OCI-LY7 (cell line): ENCODE measurements at regions not wholly inside any gene's neighbourhood (a gene's known extent, or its start where the extent isn't known, plus 50 kb on each side); places are given as distances from the start of the nearest gene placed in this dataset.

Experiments
- BruUV-seq: library from RNA; stranded (reverse); fragments of 400-500 nt; replicated peaks from 2 replicates; lab custom pipeline; 2021; lab: Mats Ljungman, UMichigan
- CTCF ChIA-PET: fragments of 300-600 bp; sonication (Branson Sonifier 250); formaldehyde crosslinking; loops from one replicate; lab custom pipeline; 2022; ENCODE audit warnings: antibody characterized with exemption; ENCODE audit not compliant: unreplicated experiment; lab: Charles Lee
- POLR2A ChIA-PET: fragments of 300-600 bp; sonication (Branson Sonifier 250); formaldehyde crosslinking; loops from one replicate; lab custom pipeline; 2022; ENCODE audit warnings: antibody characterized with exemption; lab: Charles Lee
- DNase-seq: peaks from one replicate; pipeline ENCODE4 v3.0.0-alpha.2; 2015; ENCODE audit warnings: low spot score
- H2AFZ ChIP-seq: fragments of 200-600 bp; sonication (generic), shearing (Covaris generic); 2 replicates; pipeline ENCODE4 v1.6.1; 2014; ENCODE audit warnings: mild to moderate bottlenecking, antibody characterized with exemption, low read length, moderate library complexity
- H3K27ac ChIP-seq: fragments of 200-600 bp; sonication (generic); 2 replicates; pipeline ENCODE4 v1.5.1; 2014; ENCODE audit warnings: mixed run types, low read depth, mild to moderate bottlenecking, moderate library complexity, low read length, inconsistent platforms; ENCODE audit not compliant: poor library complexity, severe bottlenecking
- H3K36me3 ChIP-seq: fragments of 200-600 bp; sonication (generic); 2 replicates; pipeline ENCODE4 v1.6.1; 2014; ENCODE audit warnings: mild to moderate bottlenecking, antibody characterized with exemption, low read length, moderate library complexity, mixed read lengths; ENCODE audit not compliant: insufficient read depth
- H3K4me1 ChIP-seq: fragments of 200-600 bp; sonication (generic); 2 replicates; pipeline ENCODE4 v1.5.1; 2014; ENCODE audit warnings: mild to moderate bottlenecking, low read length; ENCODE audit not compliant: insufficient read depth, poor library complexity, severe bottlenecking
- H3K4me2 ChIP-seq: fragments of 200-600 bp; sonication (generic); 2 replicates; pipeline ENCODE4 v1.6.1; 2014; ENCODE audit warnings: mild to moderate bottlenecking, low read length
- H3K4me3 ChIP-seq: fragments of 200-600 bp; sonication (generic); 2 replicates; pipeline ENCODE4 v1.5.1; 2014; ENCODE audit warnings: mild to moderate bottlenecking, low read depth, low read length; ENCODE audit not compliant: poor library complexity, severe bottlenecking
- H3K79me2 ChIP-seq: fragments of 200-600 bp; sonication (generic); 2 replicates; pipeline ENCODE4 v1.6.1; 2016; ENCODE audit warnings: low read depth, mild to moderate bottlenecking, low read length, moderate library complexity, mixed read lengths; ENCODE audit not compliant: insufficient read depth
- H3K9me2 ChIP-seq: fragments of 200-600 bp; sonication (generic); 2 replicates; pipeline ENCODE4 v1.6.1; 2016; ENCODE audit warnings: mild to moderate bottlenecking, low read length, mixed read lengths; ENCODE audit not compliant: insufficient read depth
- H3K9me3 ChIP-seq: fragments of 200-600 bp; sonication (generic); 2 replicates; pipeline ENCODE4 v1.6.1; 2014; ENCODE audit warnings: mild to moderate bottlenecking, mixed run types, low read length, mixed read lengths
- H4K20me1 ChIP-seq: fragments of 200-600 bp; sonication (generic); 2 replicates; pipeline ENCODE4 v1.6.1; 2014; ENCODE audit warnings: mild to moderate bottlenecking, antibody characterized with exemption, low read length, moderate library complexity, mixed read lengths; ENCODE audit not compliant: insufficient read depth
- CTCF ChIP-seq: fragments of 200-600 bp; sonication (generic); conservative IDR thresholded peaks from 2 replicates; pipeline ENCODE4 v1.5.1; 2014; ENCODE audit warnings: mild to moderate bottlenecking, antibody characterized with exemption, low read length, moderate library complexity, mixed read lengths
- EZH2phosphoT487 ChIP-seq: fragments of 200-600 bp; sonication (generic); IDR thresholded peaks from 2 replicates; pipeline ENCODE4 v1.6.1; 2018; ENCODE audit warnings: low read depth, borderline replicate concordance, mild to moderate bottlenecking, mixed run types, antibody characterized with exemption, low read length, moderate library complexity, mixed read lengths
- intact Hi-C: fragments of 100-400 bp; cut with micrococcal nuclease; formaldehyde crosslinking; loops from one replicate; pipeline ENCODE4 v1.10.0; 2022; ENCODE audit not compliant: unreplicated experiment

GRCh38 chr15:95761501-95762165 is 568.9 kb upstream of the NR2F2 start:
- DNase-seq = no peak
- intact Hi-C loops = no loop called here
- BruUV-seq = no TSS peak
- Histone ChIP-seq H3K79me2 (no peaks in the 10 kb centered on the region), H4K20me1 (no peaks in the 10 kb centered on the region), H3K4me1 (no peaks in the 10 kb centered on the region), H3K4me2 (no peak overlapping the region), H3K4me3 (no peak overlapping the region), H3K36me3 (no peaks in the 10 kb centered on the region), H3K9me3 (no peaks in the 10 kb centered on the region), H3K27ac (no peak overlapping the region), H2AFZ (no peak overlapping the region), H3K9me2 (no peaks in the 10 kb centered on the region)
- CTCF ChIA-PET = no interaction called here
- no peak for TF ChIP-seq EZH2phosphoT487
- TF ChIP-seq CTCF = no peak
- POLR2A ChIA-PET = interaction anchor here (0.7 to 1.0 kb wide), 2 partner anchors 13 to 16 kb away, joined by 3 read pairs; no protein-coding TSS in a partner anchor

GRCh38 chr15:95763426-95763825 is 567.1 kb upstream of the NR2F2 start:
- no peak for DNase-seq
- ChIA-PET CTCF (no interaction called here), POLR2A (no interaction called here)
- Histone ChIP-seq H3K9me2 (no peaks in the 10 kb centered on the region), H3K4me1 (no peaks in the 10 kb centered on the region), H3K9me3 (no peaks in the 10 kb centered on the region), H3K27ac (no peak overlapping the region), H3K79me2 (no peaks in the 10 kb centered on the region), H2AFZ (no peak overlapping the region), H4K20me1 (no peaks in the 10 kb centered on the region), H3K4me3 (no peak overlapping the region), H3K36me3 (no peaks in the 10 kb centered on the region), H3K4me2 (no peak overlapping the region)
- no TSS peak for BruUV-seq
- no peak for TF ChIP-seq EZH2phosphoT487
- intact Hi-C loops = no loop called here

GRCh38 chr15:95765161-95765560 is 565.3 kb upstream of the NR2F2 start:
- Histone ChIP-seq H2AFZ (no peak overlapping the region), H3K36me3 (no peaks in the 10 kb centered on the region), H4K20me1 (no peaks in the 10 kb centered on the region), H3K4me1 (no peaks in the 10 kb centered on the region), H3K4me2 (no peak overlapping the region), H3K27ac (no peak overlapping the region), H3K4me3 (no peak overlapping the region), H3K9me3 (no peaks in the 10 kb centered on the region), H3K9me2 (no peaks in the 10 kb centered on the region), H3K79me2 (no peaks in the 10 kb centered on the region)
- intact Hi-C loops = no loop called here
- BruUV-seq = no TSS peak
- no peak for DNase-seq
- ChIA-PET CTCF (no interaction called here), POLR2A (no interaction called here)
- no peak for TF ChIP-seq CTCF
